ELF-1 (cell line): ENCODE measurements at regions not wholly inside any gene's neighbourhood (a gene's known extent, or its start where the extent isn't known, plus 50 kb on each side); places are given as distances from the start of the nearest gene placed in this dataset.

Experiments
- DNase-seq: peaks from one replicate; pipeline ENCODE4 v3.0.0-alpha.2; 2016; ENCODE audit warnings: low read depth, low spot score

DNA sequence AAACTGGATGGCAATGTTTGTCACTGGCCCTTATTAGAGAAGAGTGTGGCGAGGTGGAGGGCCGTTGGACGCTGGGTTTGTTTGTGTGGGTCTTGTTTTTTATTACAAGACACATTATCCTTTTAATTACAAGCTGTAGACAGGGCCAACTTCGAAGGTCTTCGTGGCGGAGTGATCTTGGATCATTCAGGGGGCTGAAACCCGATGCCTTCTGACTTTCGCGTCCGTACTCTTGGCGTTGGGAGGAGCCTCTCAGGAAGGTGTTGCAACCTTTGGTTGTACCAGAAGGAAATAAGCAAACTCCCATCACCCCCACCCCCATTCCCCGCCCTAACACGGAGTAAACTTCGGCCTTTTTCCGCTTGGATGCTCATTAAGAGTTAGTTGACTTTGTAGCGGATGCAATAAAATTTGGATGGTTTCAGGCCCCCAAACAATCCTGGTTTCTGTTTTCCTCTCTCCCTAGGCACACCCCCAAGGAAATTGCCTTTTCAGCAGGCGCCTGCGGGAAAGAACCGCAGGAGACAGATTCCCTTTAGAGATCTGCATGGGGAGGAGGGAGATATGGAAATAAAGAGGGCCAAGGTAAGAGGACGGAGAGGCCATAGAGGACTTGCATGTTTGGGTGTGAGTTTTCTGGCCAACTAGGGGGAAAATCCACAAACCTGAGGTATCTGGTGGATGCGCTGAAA lies 294.5 kb upstream of the NFE2L3 start:
- peak; percentile 87 for DNase-seq

DNA sequence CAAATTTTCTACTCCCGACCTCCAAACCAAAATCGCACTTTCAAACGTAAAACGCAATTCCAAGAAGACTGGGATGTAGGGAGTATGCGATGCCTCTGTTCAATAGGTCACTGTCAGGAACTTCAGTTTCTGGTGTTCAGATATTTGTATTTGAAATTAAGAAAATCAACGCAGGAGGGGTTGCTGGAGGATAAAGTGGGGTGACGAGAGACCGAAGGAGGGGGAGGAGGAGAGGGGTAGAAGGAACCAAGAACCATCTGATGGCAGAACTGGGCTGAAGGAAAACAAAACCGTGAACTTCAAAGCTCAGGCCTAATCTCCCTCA lies 293.8 kb upstream of the NFE2L3 start:
- DNase-seq, result no peak

DNA sequence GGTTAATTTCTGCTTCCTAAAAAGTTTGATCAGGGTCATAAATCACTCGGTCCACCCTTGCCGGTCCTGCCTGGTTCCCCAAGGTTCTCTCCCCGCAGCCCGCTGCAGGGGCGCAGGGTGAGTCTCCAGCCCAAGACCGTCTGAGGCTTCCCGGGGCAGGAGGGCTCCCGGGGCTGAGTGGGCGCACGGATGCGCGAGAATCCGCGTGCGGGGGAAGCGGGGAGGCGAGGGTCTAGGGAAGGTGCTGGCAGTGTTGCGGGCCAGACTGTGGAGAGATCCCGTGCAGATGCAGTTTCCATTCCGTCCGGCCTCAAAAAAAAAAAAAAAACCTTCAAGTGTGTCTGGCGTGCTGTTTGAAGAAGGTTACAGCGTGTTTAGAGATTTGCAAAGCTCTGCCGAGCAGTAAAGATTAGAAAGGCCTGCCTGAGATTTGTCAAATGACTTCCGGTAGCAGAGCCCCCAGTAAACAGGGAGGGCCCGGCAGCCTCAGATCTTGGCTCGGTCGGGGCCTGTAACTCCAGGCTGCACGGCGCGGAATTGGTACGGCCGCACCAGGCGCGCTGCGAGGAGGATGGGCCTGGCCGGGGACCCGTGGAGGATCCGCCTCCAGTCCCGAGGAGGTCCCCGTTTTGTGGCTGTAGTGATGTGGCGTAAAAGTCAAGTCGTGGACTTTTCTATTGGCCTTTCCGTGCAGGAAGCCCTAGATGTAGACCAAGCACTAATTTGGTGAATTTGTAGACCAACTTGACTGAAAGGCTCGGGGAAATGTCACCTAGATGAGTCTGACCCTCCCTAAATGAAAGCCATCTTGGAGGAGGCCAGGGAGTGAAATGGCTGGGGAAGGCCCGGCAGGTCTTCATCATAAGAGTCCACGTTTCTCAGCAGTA lies 293.2 kb upstream of the NFE2L3 start:
- DNase-seq, result peak; percentile 84

DNA sequence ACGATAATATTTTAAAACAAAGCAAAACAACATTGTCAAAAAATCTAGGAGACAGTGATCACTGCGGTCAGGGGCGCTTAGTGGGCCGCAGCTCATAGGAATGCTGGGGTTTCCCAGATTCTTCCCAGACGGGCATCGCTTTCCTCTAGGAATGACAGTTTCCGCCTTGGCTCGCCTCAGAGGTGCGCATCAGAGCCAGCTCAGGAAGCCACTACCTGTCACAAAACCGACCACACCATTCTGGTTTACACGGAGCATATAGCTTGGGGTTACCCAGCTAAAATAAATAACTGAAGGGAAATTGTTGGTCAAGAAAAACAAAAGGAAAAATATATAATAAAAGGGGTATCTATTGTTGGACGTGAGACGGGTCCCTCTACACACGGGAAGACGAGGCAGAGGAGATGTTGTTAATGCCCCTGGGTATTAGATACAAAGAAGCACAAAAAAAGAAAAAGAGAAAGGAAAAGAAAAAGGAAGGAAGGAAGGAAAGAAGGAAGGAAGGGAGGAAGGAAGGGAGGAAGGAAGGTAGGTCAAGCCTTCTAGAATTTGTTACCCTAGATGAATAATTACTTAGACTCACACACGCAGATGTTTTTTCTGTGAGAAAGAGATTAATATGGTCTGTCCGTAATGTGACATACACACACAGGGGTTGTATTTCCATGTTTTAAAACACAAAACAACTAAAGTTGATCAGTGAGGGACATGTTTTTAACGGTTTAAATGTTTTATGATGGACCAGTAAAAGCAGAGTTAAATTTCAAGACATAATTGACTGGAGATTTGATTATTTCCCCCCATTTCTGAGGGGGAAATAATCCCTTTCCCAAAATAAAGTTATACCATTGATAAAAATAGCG lies 292.4 kb upstream of the NFE2L3 start:
- DNase-seq, result peak; percentile 34

- DNase-seq, result peak; percentile 74
Measured at GRCh38 chr7:25860275-25861163, 291.5 kb upstream of the NFE2L3 start.

DNA sequence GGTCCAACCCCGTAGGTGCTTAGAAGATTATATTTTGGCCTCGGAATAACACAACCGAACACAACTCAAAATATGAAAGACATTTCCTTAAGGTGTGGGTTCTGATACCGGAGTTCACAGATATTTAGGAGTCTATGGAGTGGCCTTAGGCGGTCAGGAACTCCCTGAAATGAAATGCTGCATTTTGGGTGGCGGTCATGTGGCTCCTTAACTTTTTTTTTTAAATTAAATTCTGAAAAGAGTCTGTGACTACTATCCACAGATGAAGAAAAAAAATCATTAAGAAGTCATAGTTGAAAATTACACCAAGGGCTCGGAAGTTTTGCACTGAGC lies 290.9 kb upstream of the NFE2L3 start:
- no peak for DNase-seq

DNA sequence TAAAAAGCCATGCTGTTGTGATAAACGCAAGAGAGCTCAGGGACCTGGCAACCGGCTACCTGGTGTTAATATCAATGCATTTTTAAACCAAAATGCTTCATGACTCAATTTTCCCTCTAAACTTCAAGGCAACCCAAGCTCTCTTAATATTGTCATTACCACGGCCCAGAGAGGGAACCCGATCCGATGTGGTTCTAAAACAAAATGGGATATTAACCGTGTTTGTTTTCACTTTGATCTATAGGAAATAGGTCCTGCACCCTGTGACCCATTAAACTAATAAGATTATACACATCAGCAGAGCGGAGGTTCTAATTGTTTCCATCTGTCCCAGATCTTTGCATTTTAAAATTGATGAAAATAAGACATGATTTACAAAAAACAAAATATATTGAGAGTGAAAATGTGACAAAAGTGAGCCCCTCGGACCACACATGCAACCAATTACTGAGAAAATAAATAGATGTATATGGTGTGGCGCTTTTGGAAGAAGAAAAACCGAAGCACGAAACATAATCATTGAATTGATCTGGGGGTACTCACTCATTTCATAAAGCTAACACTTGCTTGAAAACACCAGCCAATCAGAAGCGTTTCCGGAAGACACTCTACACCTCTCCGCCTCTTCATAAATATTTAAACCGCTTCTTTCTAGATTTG lies 290.3 kb upstream of the NFE2L3 start:
- no peak for DNase-seq

- DNase-seq, result peak; percentile 100
Measured at GRCh38 chr7:25862261-25863004, 289.6 kb upstream of the NFE2L3 start.

DNA sequence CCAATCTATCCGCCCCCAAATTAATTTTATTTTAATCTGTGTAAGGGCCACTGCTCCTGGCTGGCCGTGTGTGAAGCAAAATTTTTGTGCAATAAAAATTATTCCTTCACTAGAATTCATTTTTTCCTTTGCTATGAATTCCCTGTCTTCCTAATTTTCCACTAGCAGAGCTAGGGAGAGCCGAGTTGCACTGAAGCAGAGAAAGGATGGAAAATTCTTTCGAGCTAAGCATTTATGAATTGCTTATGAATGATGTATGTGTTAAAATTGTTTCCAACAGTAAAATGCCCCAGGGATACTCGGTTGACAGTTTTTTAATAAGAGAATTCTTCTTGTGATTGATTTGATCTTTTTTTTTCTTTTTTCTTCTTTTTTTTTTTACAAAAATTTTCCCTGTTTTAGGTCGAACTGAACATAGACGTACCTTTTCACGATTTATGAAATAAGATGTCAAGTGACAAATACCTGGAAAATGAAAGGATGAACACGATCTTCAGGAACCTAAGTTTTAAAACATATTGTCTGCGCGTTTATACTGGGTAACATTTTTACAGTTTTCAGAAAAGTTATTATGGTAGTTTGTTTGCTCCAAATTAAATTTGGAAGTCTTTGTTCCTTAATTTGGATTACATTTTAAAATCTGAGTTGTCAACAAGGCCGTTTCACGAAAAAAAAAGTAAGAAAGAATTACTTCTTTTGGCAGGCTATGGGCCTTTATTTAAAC lies 288.8 kb upstream of the NFE2L3 start:
- no peak for DNase-seq

DNA sequence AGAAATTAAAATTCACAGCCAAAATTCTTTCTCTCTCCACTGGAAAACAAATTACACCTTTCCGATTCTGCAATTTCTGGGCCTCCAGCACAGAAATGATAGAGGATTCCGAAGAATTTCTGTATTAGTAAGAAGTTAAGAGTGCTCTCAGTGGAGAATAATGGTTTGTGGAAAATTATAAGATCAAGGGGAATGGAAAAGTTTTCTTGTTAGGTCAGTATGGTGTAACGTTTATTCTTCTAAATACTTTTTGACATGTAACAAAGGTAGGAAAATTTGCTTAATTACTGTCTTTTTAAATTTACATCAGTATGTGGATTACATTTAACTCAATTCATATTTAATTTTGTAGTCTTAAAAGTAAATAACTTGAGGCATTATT lies 288.3 kb upstream of the NFE2L3 start:
- no peak for DNase-seq

GRCh38 chr7:25864511-25864910 lies 287.5 kb upstream of the NFE2L3 start:
- no peak for DNase-seq

DNA sequence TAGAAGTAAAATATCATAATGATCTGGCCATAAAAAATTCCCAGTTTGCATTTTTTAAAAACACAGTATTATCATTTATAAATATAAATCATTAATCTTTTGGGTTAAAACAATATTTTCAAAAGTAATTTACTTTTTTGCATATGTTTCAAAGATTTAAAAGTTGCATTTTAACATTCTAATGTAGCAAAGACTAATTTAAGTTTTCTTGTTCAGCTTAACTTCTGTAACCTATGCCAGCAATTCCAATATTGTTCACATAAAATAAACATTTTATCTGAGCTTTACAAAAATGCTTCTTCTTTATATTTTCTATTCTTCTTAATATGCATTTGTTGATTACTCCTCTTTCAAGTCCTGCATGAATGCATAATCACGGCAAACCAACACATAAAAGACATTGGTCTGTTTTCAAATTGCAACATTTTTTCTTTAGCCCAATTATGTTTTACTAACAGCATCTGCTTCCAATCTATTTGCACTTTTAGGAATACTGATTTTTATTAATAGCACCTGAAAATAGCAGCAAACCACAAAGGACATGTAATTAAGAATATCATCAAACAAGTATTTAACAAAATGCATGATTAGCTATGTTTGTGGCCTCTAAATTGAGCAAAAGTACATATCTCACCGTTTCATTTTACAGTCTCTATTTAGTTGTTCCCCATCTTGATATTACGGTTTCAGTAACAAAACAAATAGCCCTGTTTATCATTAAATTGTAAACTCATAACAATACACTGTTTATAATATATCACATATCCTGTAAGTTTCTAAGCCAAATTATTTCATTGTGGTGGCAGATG lies 286.9 kb upstream of the NFE2L3 start:
- no peak for DNase-seq

DNA sequence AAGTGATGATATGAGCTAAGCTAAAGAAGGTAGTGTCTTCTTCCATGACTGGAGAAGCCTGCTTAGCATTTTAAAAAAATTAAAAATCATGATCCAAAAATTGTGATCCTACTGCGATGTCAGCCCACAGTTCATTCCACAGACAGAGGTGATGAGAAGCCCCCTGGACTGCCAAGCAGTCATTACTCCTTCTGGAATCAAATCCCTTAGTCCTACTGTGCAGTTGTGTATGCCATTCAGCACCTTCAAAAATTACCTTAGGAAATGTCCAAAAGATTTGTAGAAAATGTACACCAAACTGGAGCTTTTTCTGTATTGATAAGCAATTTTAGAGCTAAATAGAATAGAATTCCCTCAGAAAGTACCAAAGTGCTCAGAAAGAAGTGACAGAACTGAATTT lies 283.5 kb upstream of the NFE2L3 start:
- no peak for DNase-seq

GRCh38 chr7:25870574-25870973 lies 281.4 kb upstream of the NFE2L3 start:
- no peak for DNase-seq

DNA sequence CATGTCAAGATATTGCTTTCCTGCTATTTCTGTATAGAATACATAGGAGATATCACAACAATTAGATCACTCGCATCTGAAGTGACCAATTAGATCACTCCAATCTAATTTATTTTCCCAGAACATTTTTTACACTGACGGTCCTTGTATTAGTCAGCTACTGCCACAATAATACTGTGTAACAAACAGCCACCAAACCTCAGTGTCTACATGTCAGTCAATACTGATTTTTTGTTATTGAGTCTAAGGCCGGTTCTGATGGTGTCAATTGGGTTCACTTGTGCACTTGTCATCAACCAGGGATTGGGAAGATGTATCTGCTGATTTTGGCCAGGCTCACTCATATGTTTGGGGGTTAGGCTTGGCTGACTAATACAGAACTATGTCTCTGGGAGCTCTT lies 275.9 kb upstream of the NFE2L3 start:
- DNase-seq, result no peak

DNA sequence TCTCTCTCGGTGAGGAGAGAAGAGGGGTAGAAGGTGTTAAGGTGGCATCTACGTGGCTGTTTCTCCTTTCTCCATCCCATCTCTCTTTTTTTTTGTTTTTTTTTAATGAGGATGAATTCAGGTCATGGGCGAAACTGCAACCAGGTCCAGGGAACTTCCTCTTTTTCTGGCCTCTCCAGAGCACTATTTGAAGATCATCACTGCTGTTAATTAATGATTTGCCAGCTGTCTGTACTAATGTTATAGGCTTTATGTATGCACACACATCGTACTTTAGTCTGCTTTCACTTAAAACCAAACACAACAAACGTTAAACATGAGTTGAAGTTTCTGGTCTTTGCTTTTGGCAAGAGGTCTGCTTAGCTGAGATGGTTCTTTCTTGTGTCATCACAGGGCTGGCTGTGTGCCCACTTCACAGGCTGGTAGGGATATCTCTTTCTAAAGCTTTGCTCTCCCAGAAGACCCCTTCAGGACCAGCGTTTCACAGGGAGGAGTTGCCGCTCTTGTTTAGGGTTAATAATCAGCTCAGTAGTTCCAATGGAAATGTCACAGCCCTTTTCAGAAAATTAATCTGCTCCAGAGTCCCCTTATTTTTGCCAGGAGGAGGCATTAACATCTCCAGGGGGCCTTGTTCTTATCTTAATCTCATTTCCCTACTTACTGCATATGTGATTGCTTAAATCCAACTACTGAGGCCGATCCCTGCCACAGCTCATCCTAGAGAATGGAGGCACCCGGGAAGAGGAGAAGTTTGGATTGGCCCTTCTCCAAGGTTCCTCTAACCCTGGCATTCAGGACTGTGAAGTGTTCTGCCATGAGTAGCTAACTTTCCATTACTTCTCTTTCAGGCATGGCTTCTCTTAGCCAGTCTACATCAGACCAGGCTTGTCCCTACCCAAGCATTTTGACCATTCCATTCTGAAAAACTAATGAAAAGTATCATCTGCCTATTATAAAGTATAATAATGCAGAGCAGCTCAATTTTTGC lies 273.9 kb upstream of the NFE2L3 start:
- no peak for DNase-seq

- DNase-seq, result no peak
Measured at GRCh38 chr7:25879799-25880198, 272.2 kb upstream of the NFE2L3 start.
